ENCODE measurements at regions not wholly inside any gene's neighbourhood (a gene's known extent, or its start where the extent isn't known, plus 50 kb on each side); places are given as distances from the start of the nearest gene placed in this dataset.

DNA sequence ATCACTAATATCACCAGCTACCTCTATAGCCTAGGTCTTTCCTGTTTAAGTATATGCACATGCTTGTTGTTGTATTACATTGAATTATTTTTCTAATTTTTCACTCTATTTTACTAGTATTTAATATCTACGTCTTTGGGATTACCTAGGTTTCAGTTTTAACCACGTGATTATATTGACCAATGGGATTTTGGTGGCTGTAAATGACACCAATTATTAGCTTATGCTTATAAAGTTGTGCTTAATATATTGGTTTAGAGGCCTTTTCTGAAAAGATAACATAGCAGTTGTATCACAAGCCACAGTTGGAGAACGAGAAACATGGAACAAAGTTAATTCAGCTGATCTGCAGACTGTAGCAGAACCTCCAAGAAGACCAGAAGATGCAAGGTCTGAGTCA is 104.8 kb upstream of the PRDM9 start:
- Mint-ChIP-seq H3K27ac (no peak overlapping the region), H3K9me3 (no peaks in the 10 kb centered on the region), H3K36me3 (no peaks in the 10 kb centered on the region), H3K27me3 (no peaks in the 10 kb centered on the region), H3K4me1 (no peaks in the 10 kb centered on the region), H3K4me3 (no peak overlapping the region)
- DNase-seq: no peak

DNA sequence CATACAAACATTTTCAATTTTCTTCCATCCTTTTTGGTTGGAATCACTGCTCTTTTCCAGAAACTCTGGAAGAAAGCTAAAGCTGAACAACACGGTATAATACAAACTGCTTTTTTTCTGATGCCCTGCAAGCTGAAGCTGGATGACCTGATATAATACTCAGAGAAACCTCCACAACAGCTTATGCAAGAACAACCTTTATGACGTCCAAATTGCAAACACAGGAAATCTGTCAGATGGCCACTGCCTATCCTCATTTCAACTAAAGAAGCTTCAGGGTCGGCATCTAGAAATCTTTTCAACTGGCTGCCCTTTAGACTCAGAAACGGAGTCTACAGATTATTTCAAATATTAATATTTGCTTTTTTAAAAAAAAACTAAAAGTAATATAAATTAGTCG is 106.5 kb upstream of the PRDM9 start:
- Mint-ChIP-seq H3K27ac (no peak overlapping the region), H3K36me3 (no peaks in the 10 kb centered on the region), H3K9me3 (peaks cover 2% of the 10 kb centered on the region)

DNA sequence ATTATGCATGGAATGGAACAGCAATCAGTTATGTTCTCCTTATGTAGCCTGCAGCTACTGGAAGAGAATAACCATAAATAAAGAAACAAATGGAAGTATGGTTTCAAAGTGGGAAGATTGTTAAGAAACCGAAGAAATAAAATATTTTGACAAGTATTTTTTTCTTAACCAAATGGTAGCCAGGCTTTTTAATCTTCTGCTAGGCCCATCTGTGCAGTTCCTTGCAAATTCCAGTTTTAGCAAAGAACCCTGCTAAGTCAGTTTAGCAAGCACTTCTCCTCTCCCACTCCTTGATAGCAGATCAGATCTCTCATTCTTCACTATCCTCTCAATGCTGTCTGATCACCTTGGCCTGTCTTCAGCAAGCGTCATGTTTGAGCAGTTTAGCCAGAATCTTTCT is 111.1 kb upstream of the PRDM9 start:
- H3K27me3 Mint-ChIP-seq: no peaks in the 10 kb centered on the region
- DNase-seq: no peak
- H3K9me3 Mint-ChIP-seq: peaks cover 9% of the 10 kb centered on the region
- H3K4me1 Mint-ChIP-seq: no peaks in the 10 kb centered on the region
- H3K4me3 Mint-ChIP-seq: no peak overlapping the region
- H3K27ac Mint-ChIP-seq: no peak overlapping the region
- no peaks in the 10 kb centered on the region for H3K36me3 Mint-ChIP-seq

More for the DNA sequence above, 106.5 kb upstream of the PRDM9 start:
- no peaks in the 10 kb centered on the region for H3K4me1 Mint-ChIP-seq
- no peak overlapping the region for H3K4me3 Mint-ChIP-seq
- DNase-seq: no peak
- no peaks in the 10 kb centered on the region for H3K27me3 Mint-ChIP-seq

DNA sequence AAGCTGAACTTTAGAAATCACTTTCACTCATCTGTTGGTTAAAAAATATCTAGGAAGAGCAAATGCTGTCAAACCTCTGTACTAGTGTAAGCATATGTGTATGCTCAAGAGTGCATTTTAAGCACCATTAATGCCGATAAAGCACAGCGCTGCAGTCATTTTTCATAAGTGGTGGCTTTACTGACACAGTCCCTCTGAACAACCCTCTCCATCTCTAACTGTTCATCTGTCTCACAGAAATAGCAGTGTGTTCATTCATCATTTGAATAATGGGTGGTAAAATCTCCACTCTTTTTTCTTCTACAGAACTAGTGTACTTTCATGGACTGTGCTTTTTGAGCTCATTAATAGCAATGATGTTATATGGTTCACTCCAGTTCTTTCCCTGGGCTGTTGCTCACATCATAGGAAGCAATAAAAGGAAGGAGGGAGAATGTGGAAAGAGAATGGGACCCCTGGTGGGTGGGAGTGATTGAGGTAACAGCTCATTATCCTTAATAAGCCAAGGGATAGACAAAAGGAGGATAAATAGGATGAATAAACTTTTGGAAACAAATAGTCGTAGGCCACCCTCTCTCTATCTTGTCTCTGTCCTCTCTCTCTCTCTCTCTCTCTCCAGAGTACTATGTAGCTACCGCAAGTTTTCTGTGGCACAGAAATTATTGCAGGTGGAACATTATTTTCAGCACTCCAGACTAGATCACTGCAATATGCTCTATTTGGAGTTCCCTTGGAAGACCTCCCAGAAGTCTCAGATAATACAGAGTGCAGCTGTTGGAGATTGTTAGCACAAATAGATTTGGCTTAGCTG is 117.9 kb upstream of the PRDM9 start:
- Mint-ChIP-seq H3K27ac (no peak overlapping the region), H3K9me3 (peaks cover 10% of the 10 kb centered on the region), H3K4me3 (no peak overlapping the region), H3K27me3 (no peaks in the 10 kb centered on the region), H3K4me1 (no peaks in the 10 kb centered on the region), H3K36me3 (no peaks in the 10 kb centered on the region)
- no peak for DNase-seq

DNA sequence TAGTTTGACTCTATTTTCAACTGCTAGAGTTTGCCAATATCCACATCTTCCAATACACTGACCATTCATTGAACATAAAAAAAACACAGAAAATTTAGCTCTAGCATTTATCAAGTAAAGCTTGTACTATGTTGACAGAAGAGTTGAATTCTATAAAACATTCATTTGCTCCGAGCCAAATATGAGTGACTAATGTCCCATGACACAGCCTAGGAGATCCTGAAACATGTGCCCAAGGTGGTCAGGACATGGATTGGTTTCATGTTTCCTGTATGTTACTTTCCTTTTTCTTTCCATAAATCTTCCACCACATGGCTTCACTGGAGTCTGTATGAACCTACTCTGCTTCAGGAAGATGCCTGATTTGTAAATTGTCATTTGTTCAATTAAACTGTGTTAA is 122.4 kb upstream of the PRDM9 start:
- Mint-ChIP-seq H3K36me3 (no peaks in the 10 kb centered on the region), H3K27ac (no peak overlapping the region), H3K4me3 (no peak overlapping the region), H3K4me1 (no peaks in the 10 kb centered on the region), H3K9me3 (peaks cover 11% of the 10 kb centered on the region), H3K27me3 (no peaks in the 10 kb centered on the region)
- no peak for DNase-seq

DNA sequence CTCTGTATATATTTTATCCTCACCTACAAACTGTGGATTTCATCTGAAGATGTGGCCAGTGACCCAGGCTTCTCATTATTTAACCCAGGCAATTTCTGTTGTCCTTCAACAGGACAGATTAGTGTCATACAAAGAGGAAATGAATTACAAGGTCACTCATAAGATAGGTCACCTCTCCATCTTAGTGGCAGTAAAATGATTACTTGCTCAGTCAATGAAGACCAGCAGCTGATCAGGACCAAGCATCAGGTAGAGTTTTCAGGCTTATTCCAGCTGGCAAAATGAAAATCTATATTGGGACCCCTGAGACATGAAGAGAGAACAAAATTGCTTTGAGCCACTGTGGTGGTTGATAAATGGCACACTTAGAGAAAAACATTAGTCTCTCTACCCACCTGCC is 135.2 kb upstream of the PRDM9 start:
- H3K36me3 Mint-ChIP-seq: no peaks in the 10 kb centered on the region
- DNase-seq: no peak
- peaks cover 8% of the 10 kb centered on the region for H3K9me3 Mint-ChIP-seq
- H3K27me3 Mint-ChIP-seq: no peaks in the 10 kb centered on the region
- no peak overlapping the region for H3K4me3 Mint-ChIP-seq
- H3K4me1 Mint-ChIP-seq: no peaks in the 10 kb centered on the region
- H3K27ac Mint-ChIP-seq: no peak overlapping the region

DNA sequence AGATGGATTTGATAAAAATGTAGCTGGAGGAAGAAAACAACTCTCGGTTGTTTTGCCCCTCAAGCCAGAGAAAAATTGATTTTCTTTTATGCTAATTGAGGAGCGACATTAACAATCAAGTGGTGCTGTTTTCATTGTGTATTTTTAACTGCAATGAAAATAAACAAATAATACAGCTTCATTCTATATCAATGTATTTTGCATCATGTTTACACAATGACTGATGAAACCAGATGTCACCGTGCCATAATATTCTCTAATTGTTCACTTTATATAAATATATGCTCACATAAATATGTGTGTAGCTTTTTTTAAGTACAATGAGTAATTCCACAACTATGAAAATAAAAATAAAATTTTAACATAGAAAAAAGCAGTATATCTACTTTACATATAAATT is 139.0 kb upstream of the PRDM9 start:
- Mint-ChIP-seq H3K4me3 (no peak overlapping the region), H3K36me3 (no peaks in the 10 kb centered on the region), H3K27ac (no peak overlapping the region), H3K9me3 (peaks cover 3% of the 10 kb centered on the region), H3K4me1 (no peaks in the 10 kb centered on the region), H3K27me3 (no peaks in the 10 kb centered on the region)
- no peak for DNase-seq

DNA sequence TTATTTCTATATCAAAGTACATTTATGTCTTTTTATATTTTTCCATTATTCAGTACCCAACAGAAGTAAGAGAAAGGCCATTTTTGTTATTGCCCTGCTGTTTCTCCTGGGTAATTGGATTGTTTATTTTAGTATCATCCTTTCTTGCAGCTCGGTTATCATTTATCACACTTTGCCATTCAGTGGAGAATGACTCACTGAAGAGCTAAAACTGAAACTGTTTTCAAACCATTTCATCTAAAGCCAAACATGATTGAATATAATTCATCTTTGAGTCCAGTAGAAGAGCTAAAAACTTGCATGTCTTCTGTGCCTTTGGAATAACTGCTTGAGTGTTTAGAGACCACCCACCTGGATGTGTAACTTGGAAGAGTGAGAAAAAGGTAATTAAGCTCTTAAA is 139.5 kb upstream of the PRDM9 start:
- Mint-ChIP-seq H3K36me3 (no peaks in the 10 kb centered on the region), H3K9me3 (peaks cover 1% of the 10 kb centered on the region), H3K4me3 (no peak overlapping the region), H3K4me1 (no peaks in the 10 kb centered on the region), H3K27me3 (no peaks in the 10 kb centered on the region), H3K27ac (no peak overlapping the region)
- no peak for DNase-seq

DNA sequence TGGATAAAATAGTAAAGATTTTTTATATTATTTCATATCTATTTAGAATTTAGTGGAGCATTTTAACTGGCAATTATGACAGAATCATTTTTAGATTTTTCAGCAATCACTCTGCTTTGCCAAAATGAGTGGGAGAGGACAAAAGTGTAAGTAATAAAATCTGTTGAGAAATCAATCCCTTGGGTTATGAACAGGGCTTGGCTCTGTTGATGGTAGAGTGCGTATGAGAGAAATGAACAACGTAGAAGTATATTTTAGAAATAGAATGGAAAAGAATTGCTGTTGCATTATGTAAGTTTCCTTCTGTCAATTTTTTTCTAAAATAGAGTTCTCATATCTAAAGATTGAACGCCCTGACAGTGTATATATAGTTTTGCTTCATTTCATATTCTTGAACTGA is 154.1 kb upstream of the PRDM9 start:
- H3K4me1 Mint-ChIP-seq: no peaks in the 10 kb centered on the region
- H3K36me3 Mint-ChIP-seq: no peaks in the 10 kb centered on the region
- no peaks in the 10 kb centered on the region for H3K27me3 Mint-ChIP-seq
- DNase-seq: no peak
- H3K27ac Mint-ChIP-seq: no peak overlapping the region
- no peak overlapping the region for H3K4me3 Mint-ChIP-seq
- no peaks in the 10 kb centered on the region for H3K9me3 Mint-ChIP-seq

DNA sequence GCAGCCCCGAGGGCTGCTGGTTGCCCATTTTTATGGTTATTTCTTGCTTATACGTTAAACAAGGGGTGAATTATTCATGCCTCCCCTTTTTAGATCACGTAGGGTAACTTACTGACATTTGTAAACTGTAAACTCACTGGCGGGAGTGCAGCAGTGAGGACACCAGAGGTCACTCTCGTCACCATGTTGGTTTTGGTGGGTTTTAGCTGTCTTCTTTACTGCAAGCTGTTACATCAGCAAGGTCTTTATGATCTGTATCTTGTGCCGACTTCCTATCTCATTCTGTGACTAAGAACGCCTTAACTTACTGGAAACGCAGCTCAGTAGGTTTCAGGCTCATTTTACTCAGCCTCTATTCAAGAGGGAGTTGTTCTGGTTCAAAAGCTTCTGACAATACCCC is 155.0 kb upstream of the PRDM9 start:
- Mint-ChIP-seq H3K27ac (no peak overlapping the region), H3K4me3 (no peak overlapping the region)

DNA sequence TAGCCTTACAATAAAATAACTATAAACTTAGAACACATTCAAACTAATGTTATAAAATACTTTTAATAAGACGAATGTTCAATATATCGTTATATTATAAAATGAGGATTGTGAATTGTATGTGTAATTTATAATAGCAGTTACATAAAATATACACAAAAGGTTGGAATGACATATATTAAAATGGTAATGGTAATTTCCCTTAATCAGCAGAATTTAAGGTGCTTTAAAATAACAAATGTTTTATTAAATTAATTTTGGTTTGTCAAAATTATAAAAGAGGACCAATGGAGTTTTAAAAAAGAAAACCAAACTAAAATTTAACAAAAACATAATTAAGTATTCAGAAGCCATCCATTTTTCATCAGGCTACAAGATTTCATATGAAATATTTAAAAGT is 164.3 kb upstream of the PRDM9 start:
- Mint-ChIP-seq H3K4me1 (no peaks in the 10 kb centered on the region), H3K27ac (no peak overlapping the region), H3K27me3 (no peaks in the 10 kb centered on the region), H3K36me3 (no peaks in the 10 kb centered on the region), H3K9me3 (peaks cover 5% of the 10 kb centered on the region), H3K4me3 (no peak overlapping the region)
- DNase-seq: no peak

More for the DNA sequence above, 155.0 kb upstream of the PRDM9 start:
- H3K27me3 Mint-ChIP-seq: no peaks in the 10 kb centered on the region
- H3K4me1 Mint-ChIP-seq: no peaks in the 10 kb centered on the region
- no peaks in the 10 kb centered on the region for H3K36me3 Mint-ChIP-seq
- no peaks in the 10 kb centered on the region for H3K9me3 Mint-ChIP-seq
- no peak for DNase-seq

DNA sequence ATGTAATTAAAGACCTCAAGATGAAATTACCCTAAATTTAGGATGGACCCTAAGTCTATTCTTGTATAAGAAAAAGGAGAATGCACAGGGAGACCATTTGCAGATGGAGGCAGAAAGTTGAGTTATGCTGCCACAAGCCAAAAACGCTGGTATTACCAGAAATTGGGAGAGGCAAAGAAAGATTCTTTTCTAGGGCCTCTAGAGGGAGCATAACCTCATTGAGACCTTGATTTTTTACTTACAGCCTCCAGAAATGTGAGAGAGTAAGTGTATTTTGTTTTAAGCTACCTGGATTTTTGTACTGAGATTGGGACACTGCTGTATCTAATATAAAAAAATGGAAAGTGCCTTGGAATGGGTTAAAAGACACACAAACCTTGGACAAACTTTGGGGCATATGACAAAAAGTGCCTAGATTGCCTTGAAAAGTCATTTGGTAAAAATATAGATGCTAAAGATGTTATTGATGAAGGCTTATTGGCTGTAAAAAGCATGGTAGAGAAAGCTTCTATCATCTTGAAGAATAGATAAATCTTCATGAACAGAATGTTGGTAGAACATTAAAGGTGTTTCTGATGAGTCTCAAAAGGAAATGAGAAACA is 174.7 kb upstream of the PRDM9 start:
- Mint-ChIP-seq H3K4me1 (no peaks in the 10 kb centered on the region), H3K27me3 (no peaks in the 10 kb centered on the region), H3K4me3 (no peak overlapping the region), H3K9me3 (peaks cover 1% of the 10 kb centered on the region), H3K36me3 (no peaks in the 10 kb centered on the region), H3K27ac (no peak overlapping the region)
- no peak for DNase-seq

DNA sequence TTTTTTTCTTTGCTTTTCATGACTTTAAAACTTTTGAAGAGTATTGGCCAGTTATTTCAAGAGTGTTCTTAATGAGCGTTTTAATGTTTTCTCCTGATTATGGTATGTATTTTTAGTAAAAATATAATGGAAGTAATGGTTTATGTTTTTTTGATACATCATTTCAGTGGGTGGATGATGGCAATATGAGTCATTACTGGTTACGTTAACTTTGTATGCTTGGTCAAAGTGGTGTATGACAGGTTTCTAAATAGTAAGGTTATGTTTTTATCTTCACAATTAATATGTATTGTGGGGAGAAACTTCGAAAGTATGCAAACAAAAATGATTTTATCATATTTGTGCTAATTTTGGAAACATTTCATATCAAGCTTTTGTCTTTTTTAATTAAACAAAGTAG is 176.7 kb upstream of the PRDM9 start:
- H3K9me3 Mint-ChIP-seq: peaks cover 1% of the 10 kb centered on the region
- no peaks in the 10 kb centered on the region for H3K27me3 Mint-ChIP-seq
- no peak for DNase-seq
- no peak overlapping the region for H3K27ac Mint-ChIP-seq
- no peaks in the 10 kb centered on the region for H3K4me1 Mint-ChIP-seq
- no peaks in the 10 kb centered on the region for H3K36me3 Mint-ChIP-seq
- H3K4me3 Mint-ChIP-seq: no peak overlapping the region

DNA sequence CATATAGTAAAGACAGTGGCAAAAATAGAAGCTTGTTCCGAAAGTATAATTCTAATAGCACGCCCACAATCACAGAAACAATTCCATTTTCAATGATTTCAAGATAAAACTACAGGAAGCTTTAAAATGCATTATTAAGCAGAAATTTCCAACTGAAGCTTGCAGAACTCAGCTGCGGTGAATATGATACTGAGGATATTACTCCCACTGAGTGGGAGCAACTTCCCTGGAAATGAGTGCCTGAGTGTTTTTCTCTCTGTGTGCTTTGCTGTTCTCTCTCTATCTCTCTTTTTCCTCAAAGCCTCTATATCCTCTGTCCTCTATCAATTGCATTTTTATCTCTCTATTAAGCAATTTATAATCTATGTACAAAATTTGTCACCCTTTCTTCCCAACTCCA is 187.5 kb upstream of the PRDM9 start:
- Mint-ChIP-seq H3K27me3 (no peaks in the 10 kb centered on the region), H3K4me1 (no peaks in the 10 kb centered on the region), H3K9me3 (peaks cover 12% of the 10 kb centered on the region), H3K4me3 (no peak overlapping the region), H3K36me3 (no peaks in the 10 kb centered on the region), H3K27ac (no peak overlapping the region)
- no peak for DNase-seq

DNA sequence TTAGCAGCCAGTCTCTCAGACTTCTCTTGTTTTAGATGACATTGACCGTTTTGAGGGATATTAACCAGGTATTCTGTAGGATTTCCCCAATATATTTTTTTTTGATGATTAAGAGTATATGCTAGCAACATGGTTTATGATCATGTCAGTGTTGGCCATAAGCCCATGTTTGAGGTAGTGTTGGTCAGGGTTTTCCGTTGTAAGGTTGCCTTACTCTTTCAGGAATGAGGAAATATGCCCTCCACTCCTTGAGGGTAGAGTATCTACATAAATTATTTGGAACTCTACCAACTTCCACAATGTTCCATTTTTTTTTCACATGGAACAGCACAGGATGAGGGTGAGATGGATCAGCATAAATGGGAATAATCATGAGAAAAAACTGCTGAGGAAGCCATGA is 188.4 kb upstream of the PRDM9 start:
- Mint-ChIP-seq H3K27me3 (no peaks in the 10 kb centered on the region), H3K36me3 (no peaks in the 10 kb centered on the region), H3K4me3 (no peak overlapping the region), H3K4me1 (no peaks in the 10 kb centered on the region), H3K9me3 (peaks cover 10% of the 10 kb centered on the region), H3K27ac (no peak overlapping the region)
- DNase-seq: no peak

DNA sequence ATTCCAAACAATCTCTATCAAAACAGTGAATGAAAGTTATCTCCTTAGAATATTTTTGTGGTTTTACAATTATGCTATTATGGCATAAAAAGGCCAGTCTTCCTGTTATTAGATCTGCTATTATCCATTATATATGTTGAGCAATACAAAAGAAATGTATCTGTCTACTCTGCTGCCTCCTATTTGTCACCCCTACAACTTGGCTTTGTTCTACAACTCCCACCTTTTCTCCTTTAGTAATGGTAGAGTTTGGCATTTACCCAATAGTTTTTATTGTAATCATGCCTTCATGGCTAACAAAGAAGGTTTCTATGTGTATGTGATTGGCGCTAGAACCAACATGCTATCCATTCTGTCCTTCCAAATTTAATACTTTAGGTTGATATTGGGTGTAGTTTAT is 189.2 kb upstream of the PRDM9 start:
- Mint-ChIP-seq H3K27me3 (no peaks in the 10 kb centered on the region), H3K4me1 (no peaks in the 10 kb centered on the region), H3K9me3 (peaks cover 7% of the 10 kb centered on the region), H3K27ac (no peak overlapping the region), H3K36me3 (no peaks in the 10 kb centered on the region), H3K4me3 (no peak overlapping the region)
- DNase-seq: no peak

Data from activated naive CD8-positive, alpha-beta T cell treated with anti-CD3 and anti-CD28 coated beads for 36 hours (primary cell).